K562 (cell line): ENCODE measurements at regions not wholly inside any gene's neighbourhood (a gene's known extent, or its start where the extent isn't known, plus 50 kb on each side); places are given as distances from the start of the nearest gene placed in this dataset.
A peak's percentile ranks its signal among the peaks of the same experiment; 100 is the strongest.

Source experiments
- C11orf30 ChIP-seq: fragments of 450-650 bp; IDR thresholded peaks from 2 replicates; pipeline ENCODE4 v1.6.1; 2016; ENCODE audit warnings: low read depth, mild to moderate bottlenecking
- GABPA ChIP-seq: fragments of 200-800 bp; sonication (Bioruptor generic); conservative IDR thresholded peaks from 2 replicates; pipeline ENCODE4 v1.6.1; 2016; ENCODE audit warnings: low read depth, missing genetic modification characterization, missing compliant biosample characterization
- HDAC3 ChIP-seq: fragments of 450-650 bp; IDR thresholded peaks from 2 replicates; pipeline ENCODE4 v1.6.1; 2018; ENCODE audit warnings: borderline replicate concordance, mild to moderate bottlenecking, moderate library complexity; ENCODE audit not compliant: partially characterized antibody
- NFE2L1 ChIP-seq: fragments of 450-650 bp; IDR thresholded peaks from 2 replicates; pipeline ENCODE4 v1.6.1; 2016; ENCODE audit warnings: missing genetic modification characterization, low read depth, mild to moderate bottlenecking, missing compliant biosample characterization, moderate library complexity, borderline replicate concordance
- NR2C1 ChIP-seq, 2 experiments: fragments of 450-650 bp; IDR thresholded peaks; 2 replicates each; pipeline ENCODE4 v1.6.1; 2017; ENCODE audit warnings: mild to moderate bottlenecking in 2 of 2, antibody characterized with exemption in 1 of 2, inconsistent platforms in 1 of 2, missing compliant biosample characterization in 1 of 2, missing genetic modification characterization in 1 of 2
- TF ChIP-seq, protein P1 (sequence below): fragments of 450-650 bp; IDR thresholded peaks from one replicate; pipeline ENCODE4 v1.6.1; 2018; ENCODE audit warnings: mild to moderate bottlenecking, moderate library complexity; ENCODE audit not compliant: partially characterized antibody
- TF ChIP-seq, protein P2 (sequence below): fragments of 250-450 bp; sonication (Bioruptor Pico); IDR thresholded peaks from 2 replicates; pipeline ENCODE4 v1.4.0; 2020; ENCODE audit warnings: mild to moderate bottlenecking, moderate library complexity
- TF ChIP-seq, protein P3 (sequence below): fragments of 200-600 bp; sonication (generic); IDR thresholded peaks from one replicate; pipeline ENCODE4 v1.6.1; 2012; ENCODE audit warnings: mild to moderate bottlenecking, low read depth, low read length, inconsistent platforms

DNA sequence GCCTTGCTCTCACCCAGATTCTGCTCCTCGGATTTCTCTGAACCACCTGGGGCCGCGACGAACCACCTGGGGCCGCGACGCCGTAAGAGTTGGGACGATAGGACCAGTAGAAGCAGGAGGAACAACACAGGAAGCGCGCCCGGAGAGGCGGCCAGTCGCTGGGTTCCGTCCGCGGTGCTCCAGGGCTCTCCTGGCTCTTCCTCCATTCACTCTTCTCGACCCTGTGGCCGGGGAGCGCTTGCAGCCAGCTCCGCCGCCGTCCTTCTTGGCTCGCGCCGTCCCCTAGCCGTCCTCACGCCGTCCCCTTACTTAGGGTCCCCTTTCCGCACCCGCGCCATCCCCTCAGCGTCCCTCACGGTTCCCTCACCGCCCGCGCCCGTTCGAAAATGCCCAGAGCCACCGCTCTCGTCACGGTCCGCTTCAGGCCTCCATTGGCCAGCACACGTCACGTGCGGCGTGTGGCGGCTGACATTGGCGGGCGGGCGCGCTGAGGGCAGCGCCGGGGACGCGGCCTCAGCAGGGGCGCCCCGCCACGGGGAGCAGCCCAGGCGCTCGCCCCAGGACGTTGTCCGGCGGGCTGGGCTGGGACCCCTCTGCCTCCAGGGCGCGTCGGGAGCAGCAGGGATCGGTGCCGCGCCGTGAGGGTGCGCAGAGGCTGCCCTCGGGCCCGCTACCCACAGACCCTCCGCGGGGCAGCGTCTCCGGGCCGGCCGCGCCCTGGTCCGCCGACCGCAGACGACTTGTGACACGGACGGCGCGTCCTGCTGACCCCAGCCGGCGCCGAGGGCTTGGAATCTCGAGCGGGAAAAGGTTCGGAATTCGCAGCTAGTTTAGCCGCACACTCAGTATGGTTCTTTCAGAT is 53.7 kb upstream of the PTPDC1 start (continued):
- TF ChIP-seq, protein P1, sequence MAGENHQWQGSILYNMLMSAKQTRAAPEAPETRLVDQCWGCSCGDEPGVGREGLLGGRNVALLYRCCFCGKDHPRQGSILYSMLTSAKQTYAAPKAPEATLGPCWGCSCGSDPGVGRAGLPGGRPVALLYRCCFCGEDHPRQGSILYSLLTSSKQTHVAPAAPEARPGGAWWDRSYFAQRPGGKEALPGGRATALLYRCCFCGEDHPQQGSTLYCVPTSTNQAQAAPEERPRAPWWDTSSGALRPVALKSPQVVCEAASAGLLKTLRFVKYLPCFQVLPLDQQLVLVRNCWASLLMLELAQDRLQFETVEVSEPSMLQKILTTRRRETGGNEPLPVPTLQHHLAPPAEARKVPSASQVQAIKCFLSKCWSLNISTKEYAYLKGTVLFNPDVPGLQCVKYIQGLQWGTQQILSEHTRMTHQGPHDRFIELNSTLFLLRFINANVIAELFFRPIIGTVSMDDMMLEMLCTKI: no peak
- TF ChIP-seq, protein P2, sequence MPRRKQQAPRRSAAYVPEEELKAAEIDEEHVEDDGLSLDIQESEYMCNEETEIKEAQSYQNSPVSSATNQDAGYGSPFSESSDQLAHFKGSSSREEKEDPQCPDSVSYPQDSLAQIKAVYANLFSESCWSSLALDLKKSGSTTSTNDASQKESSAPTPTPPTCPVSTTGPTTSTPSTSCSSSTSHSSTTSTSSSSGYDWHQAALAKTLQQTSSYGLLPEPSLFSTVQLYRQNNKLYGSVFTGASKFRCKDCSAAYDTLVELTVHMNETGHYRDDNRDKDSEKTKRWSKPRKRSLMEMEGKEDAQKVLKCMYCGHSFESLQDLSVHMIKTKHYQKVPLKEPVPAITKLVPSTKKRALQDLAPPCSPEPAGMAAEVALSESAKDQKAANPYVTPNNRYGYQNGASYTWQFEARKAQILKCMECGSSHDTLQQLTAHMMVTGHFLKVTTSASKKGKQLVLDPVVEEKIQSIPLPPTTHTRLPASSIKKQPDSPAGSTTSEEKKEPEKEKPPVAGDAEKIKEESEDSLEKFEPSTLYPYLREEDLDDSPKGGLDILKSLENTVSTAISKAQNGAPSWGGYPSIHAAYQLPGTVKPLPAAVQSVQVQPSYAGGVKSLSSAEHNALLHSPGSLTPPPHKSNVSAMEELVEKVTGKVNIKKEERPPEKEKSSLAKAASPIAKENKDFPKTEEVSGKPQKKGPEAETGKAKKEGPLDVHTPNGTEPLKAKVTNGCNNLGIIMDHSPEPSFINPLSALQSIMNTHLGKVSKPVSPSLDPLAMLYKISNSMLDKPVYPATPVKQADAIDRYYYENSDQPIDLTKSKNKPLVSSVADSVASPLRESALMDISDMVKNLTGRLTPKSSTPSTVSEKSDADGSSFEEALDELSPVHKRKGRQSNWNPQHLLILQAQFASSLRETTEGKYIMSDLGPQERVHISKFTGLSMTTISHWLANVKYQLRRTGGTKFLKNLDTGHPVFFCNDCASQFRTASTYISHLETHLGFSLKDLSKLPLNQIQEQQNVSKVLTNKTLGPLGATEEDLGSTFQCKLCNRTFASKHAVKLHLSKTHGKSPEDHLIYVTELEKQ (CRISPR knock-in tag): no peak
- TF ChIP-seq C11orf30 (peak; percentile 44; the same call in 1 of the 2 replicates), NR2C1 (IDR thresholded peaks at IDR 0.05) (no peak), NR2C1 (tag; IDR thresholded peaks at IDR 0.05) (no peak), GABPA (tag) (0 out of 2 replicates have a peak, but pooled peaks have one; percentile 21), NFE2L1 (no peak), HDAC3 (no peak)
- TF ChIP-seq, protein P3, sequence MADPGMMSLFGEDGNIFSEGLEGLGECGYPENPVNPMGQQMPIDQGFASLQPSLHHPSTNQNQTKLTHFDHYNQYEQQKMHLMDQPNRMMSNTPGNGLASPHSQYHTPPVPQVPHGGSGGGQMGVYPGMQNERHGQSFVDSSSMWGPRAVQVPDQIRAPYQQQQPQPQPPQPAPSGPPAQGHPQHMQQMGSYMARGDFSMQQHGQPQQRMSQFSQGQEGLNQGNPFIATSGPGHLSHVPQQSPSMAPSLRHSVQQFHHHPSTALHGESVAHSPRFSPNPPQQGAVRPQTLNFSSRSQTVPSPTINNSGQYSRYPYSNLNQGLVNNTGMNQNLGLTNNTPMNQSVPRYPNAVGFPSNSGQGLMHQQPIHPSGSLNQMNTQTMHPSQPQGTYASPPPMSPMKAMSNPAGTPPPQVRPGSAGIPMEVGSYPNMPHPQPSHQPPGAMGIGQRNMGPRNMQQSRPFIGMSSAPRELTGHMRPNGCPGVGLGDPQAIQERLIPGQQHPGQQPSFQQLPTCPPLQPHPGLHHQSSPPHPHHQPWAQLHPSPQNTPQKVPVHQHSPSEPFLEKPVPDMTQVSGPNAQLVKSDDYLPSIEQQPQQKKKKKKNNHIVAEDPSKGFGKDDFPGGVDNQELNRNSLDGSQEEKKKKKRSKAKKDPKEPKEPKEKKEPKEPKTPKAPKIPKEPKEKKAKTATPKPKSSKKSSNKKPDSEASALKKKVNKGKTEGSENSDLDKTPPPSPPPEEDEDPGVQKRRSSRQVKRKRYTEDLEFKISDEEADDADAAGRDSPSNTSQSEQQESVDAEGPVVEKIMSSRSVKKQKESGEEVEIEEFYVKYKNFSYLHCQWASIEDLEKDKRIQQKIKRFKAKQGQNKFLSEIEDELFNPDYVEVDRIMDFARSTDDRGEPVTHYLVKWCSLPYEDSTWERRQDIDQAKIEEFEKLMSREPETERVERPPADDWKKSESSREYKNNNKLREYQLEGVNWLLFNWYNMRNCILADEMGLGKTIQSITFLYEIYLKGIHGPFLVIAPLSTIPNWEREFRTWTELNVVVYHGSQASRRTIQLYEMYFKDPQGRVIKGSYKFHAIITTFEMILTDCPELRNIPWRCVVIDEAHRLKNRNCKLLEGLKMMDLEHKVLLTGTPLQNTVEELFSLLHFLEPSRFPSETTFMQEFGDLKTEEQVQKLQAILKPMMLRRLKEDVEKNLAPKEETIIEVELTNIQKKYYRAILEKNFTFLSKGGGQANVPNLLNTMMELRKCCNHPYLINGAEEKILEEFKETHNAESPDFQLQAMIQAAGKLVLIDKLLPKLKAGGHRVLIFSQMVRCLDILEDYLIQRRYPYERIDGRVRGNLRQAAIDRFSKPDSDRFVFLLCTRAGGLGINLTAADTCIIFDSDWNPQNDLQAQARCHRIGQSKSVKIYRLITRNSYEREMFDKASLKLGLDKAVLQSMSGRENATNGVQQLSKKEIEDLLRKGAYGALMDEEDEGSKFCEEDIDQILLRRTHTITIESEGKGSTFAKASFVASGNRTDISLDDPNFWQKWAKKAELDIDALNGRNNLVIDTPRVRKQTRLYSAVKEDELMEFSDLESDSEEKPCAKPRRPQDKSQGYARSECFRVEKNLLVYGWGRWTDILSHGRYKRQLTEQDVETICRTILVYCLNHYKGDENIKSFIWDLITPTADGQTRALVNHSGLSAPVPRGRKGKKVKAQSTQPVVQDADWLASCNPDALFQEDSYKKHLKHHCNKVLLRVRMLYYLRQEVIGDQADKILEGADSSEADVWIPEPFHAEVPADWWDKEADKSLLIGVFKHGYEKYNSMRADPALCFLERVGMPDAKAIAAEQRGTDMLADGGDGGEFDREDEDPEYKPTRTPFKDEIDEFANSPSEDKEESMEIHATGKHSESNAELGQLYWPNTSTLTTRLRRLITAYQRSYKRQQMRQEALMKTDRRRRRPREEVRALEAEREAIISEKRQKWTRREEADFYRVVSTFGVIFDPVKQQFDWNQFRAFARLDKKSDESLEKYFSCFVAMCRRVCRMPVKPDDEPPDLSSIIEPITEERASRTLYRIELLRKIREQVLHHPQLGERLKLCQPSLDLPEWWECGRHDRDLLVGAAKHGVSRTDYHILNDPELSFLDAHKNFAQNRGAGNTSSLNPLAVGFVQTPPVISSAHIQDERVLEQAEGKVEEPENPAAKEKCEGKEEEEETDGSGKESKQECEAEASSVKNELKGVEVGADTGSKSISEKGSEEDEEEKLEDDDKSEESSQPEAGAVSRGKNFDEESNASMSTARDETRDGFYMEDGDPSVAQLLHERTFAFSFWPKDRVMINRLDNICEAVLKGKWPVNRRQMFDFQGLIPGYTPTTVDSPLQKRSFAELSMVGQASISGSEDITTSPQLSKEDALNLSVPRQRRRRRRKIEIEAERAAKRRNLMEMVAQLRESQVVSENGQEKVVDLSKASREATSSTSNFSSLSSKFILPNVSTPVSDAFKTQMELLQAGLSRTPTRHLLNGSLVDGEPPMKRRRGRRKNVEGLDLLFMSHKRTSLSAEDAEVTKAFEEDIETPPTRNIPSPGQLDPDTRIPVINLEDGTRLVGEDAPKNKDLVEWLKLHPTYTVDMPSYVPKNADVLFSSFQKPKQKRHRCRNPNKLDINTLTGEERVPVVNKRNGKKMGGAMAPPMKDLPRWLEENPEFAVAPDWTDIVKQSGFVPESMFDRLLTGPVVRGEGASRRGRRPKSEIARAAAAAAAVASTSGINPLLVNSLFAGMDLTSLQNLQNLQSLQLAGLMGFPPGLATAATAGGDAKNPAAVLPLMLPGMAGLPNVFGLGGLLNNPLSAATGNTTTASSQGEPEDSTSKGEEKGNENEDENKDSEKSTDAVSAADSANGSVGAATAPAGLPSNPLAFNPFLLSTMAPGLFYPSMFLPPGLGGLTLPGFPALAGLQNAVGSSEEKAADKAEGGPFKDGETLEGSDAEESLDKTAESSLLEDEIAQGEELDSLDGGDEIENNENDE: no peak
